ENCODE measurements at regions not wholly inside any gene's neighbourhood (a gene's known extent, or its start where the extent isn't known, plus 50 kb on each side); places are given as distances from the start of the nearest gene placed in this dataset.

- peaks cover 4% of the 10 kb centered on the region for H3K27me3 Mint-ChIP-seq
- ATAC-seq (peak; percentile 100), DNase-seq (peak; percentile 97)
- no peak overlapping the region for H3K4me3 Mint-ChIP-seq
- peak; percentile 89 for TF ChIP-seq CTCF (IDR thresholded peaks at IDR 0.05)
- CTCF ChIA-PET = interaction anchor here (0.6 to 3.3 kb wide), 28 partner anchors 8 to 720 kb away, joined by 3 to 25 read pairs (median 4); no protein-coding TSS in a partner anchor
- no peak overlapping the region for H3K27ac Mint-ChIP-seq
- no peaks in the 10 kb centered on the region for H3K4me1 Mint-ChIP-seq (ENCODE audit: low read depth)
- no peaks in the 10 kb centered on the region for H3K36me3 Mint-ChIP-seq (ENCODE audit: low read depth)
- intact Hi-C loops (cut with micrococcal nuclease) = no loop called here
- POLR2A ChIA-PET = no interaction called here
- H3K9me3 Mint-ChIP-seq = no peaks in the 10 kb centered on the region
These were observed 518.7 kb downstream of the TMEM121 start for GRCh38 chr14:106044949-106045596.

GRCh38 chr14:106051796-106052195 is 525.4 kb downstream of the TMEM121 start:
- no peaks in the 10 kb centered on the region for H3K9me3 Mint-ChIP-seq
- peak; percentile 71 for ATAC-seq
- H3K27ac Mint-ChIP-seq = no peak overlapping the region
- peak; percentile 26 for DNase-seq
- no peak overlapping the region for H3K4me3 Mint-ChIP-seq
- POLR2A ChIA-PET = no interaction called here
- H3K4me1 Mint-ChIP-seq (ENCODE audit: low read depth) = peaks cover 6% of the 10 kb centered on the region
- CTCF ChIA-PET = interaction anchor here (1.0 kb wide), 1 partner anchor 10 kb away, joined by 3 read pairs; no protein-coding TSS in a partner anchor
- TF ChIP-seq CTCF (IDR thresholded peaks at IDR 0.05) = no peak
- intact Hi-C loops (cut with micrococcal nuclease) = no loop called here
- no peaks in the 10 kb centered on the region for H3K27me3 Mint-ChIP-seq
- no peaks in the 10 kb centered on the region for H3K36me3 Mint-ChIP-seq (ENCODE audit: low read depth)

- no peak for ATAC-seq
- Mint-ChIP-seq H3K36me3 (ENCODE audit: low read depth) (no peaks in the 10 kb centered on the region), H3K9me3 (no peaks in the 10 kb centered on the region), H3K4me3 (no peak overlapping the region), H3K4me1 (ENCODE audit: low read depth) (peaks cover 6% of the 10 kb centered on the region), H3K27me3 (peaks cover 9% of the 10 kb centered on the region), H3K27ac (no peak overlapping the region)
- no peak for TF ChIP-seq CTCF (IDR thresholded peaks at IDR 0.05)
- intact Hi-C loops (cut with micrococcal nuclease) = no loop called here
- ChIA-PET POLR2A (interaction anchor here (0.7 kb wide), 1 partner anchor 16 kb away, joined by 3 read pairs; no protein-coding TSS in a partner anchor), CTCF (interaction anchor here (1.2 to 3.6 kb wide), 5 partner anchors 9 to 87 kb away, joined by 3 to 16 read pairs (median 6); no protein-coding TSS in a partner anchor)
- DNase-seq = no peak
These were observed 528.9 kb downstream of the TMEM121 start for GRCh38 chr14:106055289-106055688.

- Mint-ChIP-seq H3K4me1 (ENCODE audit: low read depth) (peaks cover 17% of the 10 kb centered on the region), H3K4me3 (no peak overlapping the region), H3K27me3 (peaks cover 9% of the 10 kb centered on the region), H3K27ac (no peak overlapping the region), H3K36me3 (ENCODE audit: low read depth) (no peaks in the 10 kb centered on the region), H3K9me3 (no peaks in the 10 kb centered on the region)
- ATAC-seq (peak; percentile 34), DNase-seq (no peak)
- POLR2A ChIA-PET = interaction anchor here (0.6 kb wide), 1 partner anchor 381 kb away, joined by 3 read pairs; no protein-coding TSS in a partner anchor
- intact Hi-C loops (cut with micrococcal nuclease) = no loop called here
- no peak for TF ChIP-seq CTCF (IDR thresholded peaks at IDR 0.05)
- CTCF ChIA-PET = interaction anchor here (1.0 to 3.6 kb wide), 6 partner anchors 13 to 360 kb away, joined by 3 to 16 read pairs (median 5); no protein-coding TSS in a partner anchor
These were observed 532.0 kb downstream of the TMEM121 start for GRCh38 chr14:106058342-106058741.

- no peak for DNase-seq
These were observed 534.0 kb downstream of the TMEM121 start for GRCh38 chr14:106060276-106060975.

More at GRCh38 chr14:106060276-106060975, 534.0 kb downstream of the TMEM121 start:
- TF ChIP-seq CTCF (IDR thresholded peaks at IDR 0.05) = no peak
- ChIA-PET POLR2A (no interaction called here), CTCF (interaction anchor here (0.9 to 4.2 kb wide), 8 partner anchors 12 to 357 kb away, joined by 3 to 25 read pairs (median 4); no protein-coding TSS in a partner anchor)
- H3K27ac Mint-ChIP-seq = no peak overlapping the region
- H3K4me3 Mint-ChIP-seq = no peak overlapping the region
- ATAC-seq = no peak
- intact Hi-C loops (cut with micrococcal nuclease) = no loop called here
- H3K36me3 Mint-ChIP-seq (ENCODE audit: low read depth) = no peaks in the 10 kb centered on the region
- H3K4me1 Mint-ChIP-seq (ENCODE audit: low read depth) = peaks cover 14% of the 10 kb centered on the region
- H3K27me3 Mint-ChIP-seq = peaks cover 11% of the 10 kb centered on the region
- no peaks in the 10 kb centered on the region for H3K9me3 Mint-ChIP-seq
